Loucy (cell line): ENCODE measurements at regions not wholly inside any gene's neighbourhood (a gene's known extent, or its start where the extent isn't known, plus 50 kb on each side); places are given as distances from the start of the nearest gene placed in this dataset.

Experiments
- EZH2phosphoT487 ChIP-seq: fragments of 200-600 bp; IDR thresholded peaks from 2 replicates; pipeline ENCODE4 v1.6.1; 2018; ENCODE audit warnings: antibody characterized with exemption, mild to moderate bottlenecking, moderate library complexity, borderline replicate concordance
- TF ChIP-seq, protein P1 (sequence below): fragments of 200-600 bp; sonication (generic); conservative IDR thresholded peaks from 2 replicates; pipeline ENCODE4 v1.5.1; 2014; ENCODE audit warnings: mild to moderate bottlenecking, antibody characterized with exemption, low read length

DNA sequence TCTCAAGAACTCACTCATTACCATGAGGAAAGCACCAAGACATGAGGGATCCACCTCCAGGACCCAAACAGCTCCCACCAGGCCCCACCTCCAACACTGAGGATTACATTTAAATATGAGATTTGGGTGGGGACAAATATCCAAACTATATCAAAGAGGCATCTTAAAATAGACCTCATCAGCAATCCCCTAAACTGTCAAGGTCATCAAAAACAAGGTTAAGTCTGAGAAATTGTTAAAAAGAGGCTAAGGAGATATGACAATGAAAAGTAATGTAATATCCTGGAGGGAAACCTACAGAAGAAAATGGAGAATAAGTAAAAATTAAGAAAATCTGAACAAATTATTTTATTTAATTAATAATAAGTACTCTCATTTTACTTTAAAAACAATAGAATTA, 922.3 kb downstream of the HACE1 start:
- TF ChIP-seq, protein P1, sequence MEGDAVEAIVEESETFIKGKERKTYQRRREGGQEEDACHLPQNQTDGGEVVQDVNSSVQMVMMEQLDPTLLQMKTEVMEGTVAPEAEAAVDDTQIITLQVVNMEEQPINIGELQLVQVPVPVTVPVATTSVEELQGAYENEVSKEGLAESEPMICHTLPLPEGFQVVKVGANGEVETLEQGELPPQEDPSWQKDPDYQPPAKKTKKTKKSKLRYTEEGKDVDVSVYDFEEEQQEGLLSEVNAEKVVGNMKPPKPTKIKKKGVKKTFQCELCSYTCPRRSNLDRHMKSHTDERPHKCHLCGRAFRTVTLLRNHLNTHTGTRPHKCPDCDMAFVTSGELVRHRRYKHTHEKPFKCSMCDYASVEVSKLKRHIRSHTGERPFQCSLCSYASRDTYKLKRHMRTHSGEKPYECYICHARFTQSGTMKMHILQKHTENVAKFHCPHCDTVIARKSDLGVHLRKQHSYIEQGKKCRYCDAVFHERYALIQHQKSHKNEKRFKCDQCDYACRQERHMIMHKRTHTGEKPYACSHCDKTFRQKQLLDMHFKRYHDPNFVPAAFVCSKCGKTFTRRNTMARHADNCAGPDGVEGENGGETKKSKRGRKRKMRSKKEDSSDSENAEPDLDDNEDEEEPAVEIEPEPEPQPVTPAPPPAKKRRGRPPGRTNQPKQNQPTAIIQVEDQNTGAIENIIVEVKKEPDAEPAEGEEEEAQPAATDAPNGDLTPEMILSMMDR: no peak
- no peak for TF ChIP-seq EZH2phosphoT487
